Right lobe of liver (tissue), 6 donors: ENCODE measurements at regions not wholly inside any gene's neighbourhood (a gene's known extent, or its start where the extent isn't known, plus 50 kb on each side); places are given as distances from the start of the nearest gene placed in this dataset.

ENCODE experiments used
- ATAC-seq, 4 donors: fragments of 200-7000 bp; cut with Tn5 transposase; one replicate each; pipeline ENCODE4 v1.9.1; 2020; ENCODE audit warnings: mild to moderate bottlenecking in 4 of 4, moderate library complexity in 4 of 4
- DNase-seq, 3 donors: peaks; one replicate each; pipeline ENCODE4 v3.0.0-alpha.2; 2020
- H3K27ac ChIP-seq, 3 donors: fragments of 200-600 bp; one replicate each; pipeline ENCODE4 v1.8.0; 2022
- H3K27me3 ChIP-seq, 2 donors: fragments of 200-600 bp; one replicate each; pipeline ENCODE4 v1.8.0; 2022
- H3K36me3 ChIP-seq, 4 donors: fragments of 200-600 bp; sonication (generic) in 1 of 4; one replicate each; pipeline versions ENCODE4 v1.5.1 to v1.8.0; 2017 to 2022; ENCODE audit warnings: control low read depth in 1 of 4
- H3K4me1 ChIP-seq, 4 donors: fragments of 200-600 bp; sonication (generic) in 1 of 4; one replicate each; pipeline versions ENCODE4 v1.5.1 to v1.8.0; 2017 to 2022; ENCODE audit warnings: control low read depth in 1 of 4
- H3K4me3 ChIP-seq, 3 donors: fragments of 200-600 bp; one replicate each; pipeline ENCODE4 v1.8.0; 2022
- H3K9me3 ChIP-seq, 4 donors: fragments of 200-600 bp; sonication (generic) in 1 of 4; one replicate each; pipeline versions ENCODE4 v1.5.1 to v1.8.0; 2017 to 2022; ENCODE audit warnings: control low read depth in 1 of 4
- CTCF ChIP-seq, 4 donors: fragments of 200-600 bp in 3 of 4; fragments of 450-650 bp in 1 of 4; IDR thresholded peaks; one replicate each; pipeline versions ENCODE4 v1.5.1 to v1.8.0; 2016 to 2022; ENCODE audit warnings: antibody characterized with exemption in 4 of 4, mild to moderate bottlenecking in 2 of 4
- POLR2A ChIP-seq: fragments of 450-650 bp; IDR thresholded peaks from one replicate; pipeline ENCODE4 v1.6.1; 2017; ENCODE audit warnings: antibody characterized with exemption, mild to moderate bottlenecking
- WGBS: methylation state at CpG from one replicate; pipeline ENCODE4 v1.1.6; 2018; ENCODE audit warnings: low coverage, low lambda C conversion rate; ENCODE audit not compliant: insufficient coverage; ENCODE audit errors: missing lambda C conversion rate; 5-methylcytosine and 5-hydroxymethylcytosine counted together
- intact Hi-C, 2 donors: fragments of 100-400 bp; cut with DNase I; formaldehyde crosslinking; loops; one replicate each; pipeline versions ENCODE4 v1.11.2 to v1.14.1; 2022
- donor health status: DM: no; HTN: yes; CAD: no.
- donor health status: DM: no; HTN: no; CAD: no.
- donor health status: DM: no; HTN: no; CAD: no.
- donor health status: DM: no; HTN: yes; CAD: no.
- donor health status: DM: no; HTN: yes; CAD: no.

GRCh38 chr12:76274420-76275083 is 73.7 kb downstream of the BBS10 start:
- Histone ChIP-seq H3K27ac (no peak overlapping the region), H3K36me3 (no peaks in the 10 kb centered on the region), H3K27me3 (no peaks in the 10 kb centered on the region), H3K9me3 (no peaks in the 10 kb centered on the region), H3K4me3 (no peak overlapping the region), H3K4me1 (peaks cover 0 to 17% (median 6%) of the 10 kb centered on the region in 4 donors)
- 90% methylated on average over 3 of the region's 3 CpGs for WGBS
- DNase-seq (no peak), ATAC-seq (no peak)
- intact Hi-C loops: no loop called here
- TF ChIP-seq CTCF (IDR thresholded peaks at IDR 0.05): no peak
- TF ChIP-seq POLR2A: no peak

- no peak for DNase-seq
- H3K4me1 ChIP-seq: peaks cover 0 to 14% (median 4%) of the 10 kb centered on the region in 4 donors
- no peak for ATAC-seq
- WGBS: 42% methylated on average over 4 of the region's 4 CpGs
- TF ChIP-seq POLR2A (no peak), CTCF (IDR thresholded peaks at IDR 0.05) (no peak)
- no peaks in the 10 kb centered on the region for H3K36me3 ChIP-seq
- no peak overlapping the region for H3K4me3 ChIP-seq
- intact Hi-C loops: no loop called here
- H3K9me3 ChIP-seq: no peaks in the 10 kb centered on the region
- H3K27me3 ChIP-seq: no peaks in the 10 kb centered on the region
- H3K27ac ChIP-seq: no peak overlapping the region
These were observed 75.9 kb downstream of the BBS10 start for GRCh38 chr12:76272287-76272686.

- H3K4me1 ChIP-seq: peaks cover 0 to 2% (median 0%) of the 10 kb centered on the region in 4 donors
- ATAC-seq (no peak), DNase-seq (no peak)
- no peak for TF ChIP-seq CTCF (IDR thresholded peaks at IDR 0.05)
- no peak for TF ChIP-seq POLR2A
- no peaks in the 10 kb centered on the region for H3K27me3 ChIP-seq
- H3K9me3 ChIP-seq: no peaks in the 10 kb centered on the region
- WGBS: 44% methylated on average over 2 of the region's 2 CpGs
- intact Hi-C loops: no loop called here
- no peak overlapping the region for H3K4me3 ChIP-seq
- H3K36me3 ChIP-seq: no peaks in the 10 kb centered on the region
- H3K27ac ChIP-seq: no peak overlapping the region
These were observed 77.4 kb downstream of the BBS10 start for GRCh38 chr12:76270657-76271358.

- Histone ChIP-seq H3K9me3 (no peaks in the 10 kb centered on the region), H3K27ac (no peak overlapping the region), H3K27me3 (no peaks in the 10 kb centered on the region), H3K4me3 (no peak overlapping the region), H3K36me3 (no peaks in the 10 kb centered on the region), H3K4me1 (no peaks in the 10 kb centered on the region)
- ATAC-seq: no peak
- intact Hi-C loops: no loop called here
- TF ChIP-seq CTCF (IDR thresholded peaks at IDR 0.05) (no peak), POLR2A (no peak)
- 69% methylated on average over 1 of the region's 1 CpG for WGBS
- DNase-seq: no peak
These were observed 79.9 kb downstream of the BBS10 start for GRCh38 chr12:76268267-76268666.
